ENCODE measurements at regions not wholly inside any gene's neighbourhood (a gene's known extent, or its start where the extent isn't known, plus 50 kb on each side); places are given as distances from the start of the nearest gene placed in this dataset.

DNA sequence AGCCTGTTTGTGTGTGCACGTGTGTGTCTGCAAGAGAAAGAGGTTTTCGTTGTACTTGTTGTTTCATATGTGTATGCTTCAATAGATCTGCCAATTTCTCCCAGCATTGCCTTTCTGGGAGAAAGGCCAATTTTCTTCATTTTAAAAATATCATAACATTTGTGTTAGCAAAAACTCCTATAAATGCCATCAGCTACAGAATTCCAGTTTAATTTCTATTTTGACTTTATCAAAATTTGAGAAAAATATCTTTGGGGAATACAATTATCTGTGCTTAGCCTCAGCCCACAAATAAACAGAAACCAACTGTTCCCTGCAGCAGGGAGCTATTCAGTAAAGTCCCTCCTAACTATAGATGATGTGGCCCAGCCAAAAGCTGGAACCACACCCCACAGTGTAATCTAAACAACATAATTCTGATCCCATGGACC is 68.3 kb upstream of the MGMT start:
- no TSS peak for BruUV-seq (replicated peaks)
- RAD21 ChIA-PET (ENCODE audit: low non-redundant PET in 1 of 2, low total read pairs in 2 of 2, uncharacterized antibody in 2 of 2, unreplicated experiment in 2 of 2) = no interaction called here
- H3K27me3 ChIP-seq (ENCODE audit: insufficient read depth, low read length) = 0 out of 2 replicates have a peak, but pooled peaks cover 6% of the 10 kb centered on the region

DNA sequence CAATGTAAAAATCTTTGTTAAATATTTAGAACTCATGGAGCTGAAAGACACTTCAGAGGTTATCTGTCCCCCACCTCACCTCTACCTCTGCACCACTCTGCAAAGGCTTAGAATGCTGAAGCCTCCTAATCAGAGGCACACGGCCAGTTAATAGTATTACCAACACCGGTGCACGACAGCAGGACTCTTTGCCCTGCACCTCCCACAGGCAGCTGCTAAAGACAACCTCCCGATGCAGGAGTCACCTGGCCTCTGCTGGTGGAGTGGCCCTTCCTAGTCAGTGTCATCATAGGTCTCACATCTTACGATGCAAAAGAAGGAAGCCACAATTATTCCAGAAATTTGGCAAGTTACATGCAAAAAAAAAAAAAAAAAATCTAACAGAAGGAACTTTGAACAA is 66.6 kb upstream of the MGMT start:
- H3K4me2 ChIP-seq (ENCODE audit: low read length) = no peak overlapping the region
- H3K4me1 ChIP-seq (ENCODE audit: control insufficient read depth in 1 of 2, insufficient read depth in 2 of 2, low read length in 2 of 2) = no peaks in the 10 kb centered on the region
- DNase-seq (ENCODE audit: low read depth, low spot score) = no peak
- no peak overlapping the region for H2AFZ ChIP-seq (ENCODE audit: low read depth, low read length, poor library complexity, severe bottlenecking)
- no peaks in the 10 kb centered on the region for H3K36me3 ChIP-seq (ENCODE audit: control insufficient read depth in 1 of 2, insufficient read depth in 2 of 2, low read length in 2 of 2)
- ChIA-PET RAD21 (ENCODE audit: low non-redundant PET in 1 of 2, low total read pairs in 2 of 2, uncharacterized antibody in 2 of 2, unreplicated experiment in 2 of 2) (no interaction called here), CTCF (no interaction called here), POLR2A (no interaction called here)
- ATAC-seq = no peak
- no peak overlapping the region for H3K9ac ChIP-seq (ENCODE audit: low read length)
- no TSS peak for BruUV-seq (replicated peaks)
- 0 out of 2 replicates have a peak, but pooled peaks cover 6% of the 10 kb centered on the region for H3K27me3 ChIP-seq (ENCODE audit: insufficient read depth, low read length)
- H3K79me2 ChIP-seq (ENCODE audit: insufficient read depth, low read length) = no peaks in the 10 kb centered on the region
- intact Hi-C loops (cut with micrococcal nuclease) = no loop called here
- no peaks in the 10 kb centered on the region for H3K9me2 ChIP-seq (ENCODE audit: insufficient read depth)
- H4K20me1 ChIP-seq (ENCODE audit: insufficient read depth) = no peaks in the 10 kb centered on the region
- H3K4me3 ChIP-seq (replicated peaks in 1 of 2; ENCODE audit: low read depth in 1 of 2, low read length in 2 of 2) = no peak overlapping the region
- peaks cover 1 to 6% of the 10 kb centered on the region in 2 experiments; a peak in 2 of 4 replicates for H3K9me3 ChIP-seq (ENCODE audit: control insufficient read depth in 1 of 2, insufficient read depth in 1 of 2, low read depth in 1 of 2, low read length in 2 of 2)
- no peak overlapping the region for H3K27ac ChIP-seq (ENCODE audit: low read depth, low read length)
- TF ChIP-seq ZFX (IDR thresholded peaks at IDR 0.05) (no peak), SIN3A (IDR thresholded peaks at IDR 0.05; ENCODE audit: low read depth) (no peak), POLR2A (IDR thresholded peaks at IDR 0.05; ENCODE audit: borderline replicate concordance, extremely low read depth, insufficient read depth, insufficient read length) (no peak), YY1 (IDR thresholded peaks at IDR 0.05; ENCODE audit: extremely low read depth, insufficient replicate concordance, low read depth, low read length) (no peak), SP1 (IDR thresholded peaks at IDR 0.05; ENCODE audit: low read depth) (no peak), RAD21 (IDR thresholded peaks at IDR 0.05; ENCODE audit: low read depth) (no peak), ZNF274 (IDR thresholded peaks at IDR 0.05; ENCODE audit: low read depth, low read length) (no peak), CBX3 (IDR thresholded peaks at IDR 0.05; ENCODE audit: low read depth) (no peak), JUND (IDR thresholded peaks at IDR 0.05) (no peak), CEBPB (IDR thresholded peaks at IDR 0.05; ENCODE audit: low read depth) (no peak), EZH2 (IDR thresholded peaks at IDR 0.05) (no peak), SRF (IDR thresholded peaks at IDR 0.05; ENCODE audit: low read depth) (no peak), EZH2phosphoT487 (IDR thresholded peaks at IDR 0.05; ENCODE audit: borderline replicate concordance) (no peak)
- TF ChIP-seq, protein P1, sequence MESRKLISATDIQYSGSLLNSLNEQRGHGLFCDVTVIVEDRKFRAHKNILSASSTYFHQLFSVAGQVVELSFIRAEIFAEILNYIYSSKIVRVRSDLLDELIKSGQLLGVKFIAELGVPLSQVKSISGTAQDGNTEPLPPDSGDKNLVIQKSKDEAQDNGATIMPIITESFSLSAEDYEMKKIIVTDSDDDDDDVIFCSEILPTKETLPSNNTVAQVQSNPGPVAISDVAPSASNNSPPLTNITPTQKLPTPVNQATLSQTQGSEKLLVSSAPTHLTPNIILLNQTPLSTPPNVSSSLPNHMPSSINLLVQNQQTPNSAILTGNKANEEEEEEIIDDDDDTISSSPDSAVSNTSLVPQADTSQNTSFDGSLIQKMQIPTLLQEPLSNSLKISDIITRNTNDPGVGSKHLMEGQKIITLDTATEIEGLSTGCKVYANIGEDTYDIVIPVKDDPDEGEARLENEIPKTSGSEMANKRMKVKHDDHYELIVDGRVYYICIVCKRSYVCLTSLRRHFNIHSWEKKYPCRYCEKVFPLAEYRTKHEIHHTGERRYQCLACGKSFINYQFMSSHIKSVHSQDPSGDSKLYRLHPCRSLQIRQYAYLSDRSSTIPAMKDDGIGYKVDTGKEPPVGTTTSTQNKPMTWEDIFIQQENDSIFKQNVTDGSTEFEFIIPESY (IDR thresholded peaks at IDR 0.05; ENCODE audit: extremely low read depth, insufficient replicate concordance, low read length) = no peak
- TF ChIP-seq, protein P2, sequence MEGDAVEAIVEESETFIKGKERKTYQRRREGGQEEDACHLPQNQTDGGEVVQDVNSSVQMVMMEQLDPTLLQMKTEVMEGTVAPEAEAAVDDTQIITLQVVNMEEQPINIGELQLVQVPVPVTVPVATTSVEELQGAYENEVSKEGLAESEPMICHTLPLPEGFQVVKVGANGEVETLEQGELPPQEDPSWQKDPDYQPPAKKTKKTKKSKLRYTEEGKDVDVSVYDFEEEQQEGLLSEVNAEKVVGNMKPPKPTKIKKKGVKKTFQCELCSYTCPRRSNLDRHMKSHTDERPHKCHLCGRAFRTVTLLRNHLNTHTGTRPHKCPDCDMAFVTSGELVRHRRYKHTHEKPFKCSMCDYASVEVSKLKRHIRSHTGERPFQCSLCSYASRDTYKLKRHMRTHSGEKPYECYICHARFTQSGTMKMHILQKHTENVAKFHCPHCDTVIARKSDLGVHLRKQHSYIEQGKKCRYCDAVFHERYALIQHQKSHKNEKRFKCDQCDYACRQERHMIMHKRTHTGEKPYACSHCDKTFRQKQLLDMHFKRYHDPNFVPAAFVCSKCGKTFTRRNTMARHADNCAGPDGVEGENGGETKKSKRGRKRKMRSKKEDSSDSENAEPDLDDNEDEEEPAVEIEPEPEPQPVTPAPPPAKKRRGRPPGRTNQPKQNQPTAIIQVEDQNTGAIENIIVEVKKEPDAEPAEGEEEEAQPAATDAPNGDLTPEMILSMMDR (IDR thresholded peaks at IDR 0.05 in 2 of 3, conservative IDR thresholded peaks at IDR 0.05 in 1 of 3; ENCODE audit: borderline replicate concordance in 1 of 3, insufficient read depth in 1 of 3, low read depth in 2 of 3, low read length in 2 of 3) = no peak

More for the DNA sequence above, 68.3 kb upstream of the MGMT start:
- Histone ChIP-seq H3K4me2 (ENCODE audit: low read length) (no peak overlapping the region), H4K20me1 (ENCODE audit: insufficient read depth) (no peaks in the 10 kb centered on the region), H3K4me3 (replicated peaks in 1 of 2; ENCODE audit: low read depth in 1 of 2, low read length in 2 of 2) (no peak overlapping the region), H3K36me3 (ENCODE audit: control insufficient read depth in 1 of 2, insufficient read depth in 2 of 2, low read length in 2 of 2) (no peaks in the 10 kb centered on the region), H2AFZ (ENCODE audit: low read depth, low read length, poor library complexity, severe bottlenecking) (no peak overlapping the region), H3K4me1 (ENCODE audit: control insufficient read depth in 1 of 2, insufficient read depth in 2 of 2, low read length in 2 of 2) (no peaks in the 10 kb centered on the region), H3K9ac (ENCODE audit: low read length) (no peak overlapping the region), H3K9me2 (ENCODE audit: insufficient read depth) (no peaks in the 10 kb centered on the region), H3K79me2 (ENCODE audit: insufficient read depth, low read length) (no peaks in the 10 kb centered on the region), H3K9me3 (ENCODE audit: control insufficient read depth in 1 of 2, insufficient read depth in 1 of 2, low read depth in 1 of 2, low read length in 2 of 2) (peaks cover 0 to 5% of the 10 kb centered on the region in 2 experiments; a peak in 2 of 4 replicates), H3K27ac (ENCODE audit: low read depth, low read length) (no peak overlapping the region)
- CTCF ChIA-PET = no interaction called here
- ATAC-seq = no peak
- POLR2A ChIA-PET = no interaction called here
- TF ChIP-seq SP1 (IDR thresholded peaks at IDR 0.05; ENCODE audit: low read depth) (no peak), POLR2A (IDR thresholded peaks at IDR 0.05; ENCODE audit: borderline replicate concordance, extremely low read depth, insufficient read depth, insufficient read length) (no peak), FOSL1 (IDR thresholded peaks at IDR 0.05; ENCODE audit: low read depth) (no peak), CEBPB (IDR thresholded peaks at IDR 0.05; ENCODE audit: low read depth) (no peak), CBX3 (IDR thresholded peaks at IDR 0.05; ENCODE audit: low read depth) (no peak)
- intact Hi-C loops (cut with micrococcal nuclease) = no loop called here
- no peak for DNase-seq (ENCODE audit: low read depth, low spot score)
